AG09309 (cell line): ENCODE measurements at regions not wholly inside any gene's neighbourhood (a gene's known extent, or its start where the extent isn't known, plus 50 kb on each side); places are given as distances from the start of the nearest gene placed in this dataset.

ENCODE experiments used
- DNase-seq: peaks from one replicate; pipeline ENCODE4 v3.0.0-alpha.2; 2010; ENCODE audit warnings: low read depth
- H3K4me3 ChIP-seq: 2 replicates; pipeline ENCODE4 v1.5.1; 2011; ENCODE audit warnings: mild to moderate bottlenecking, low read depth, low read length, moderate library complexity; ENCODE audit not compliant: control insufficient read depth
- TF ChIP-seq, protein P1 (sequence below): IDR thresholded peaks from 2 replicates; pipeline ENCODE4 v1.5.1; 2011; ENCODE audit warnings: mild to moderate bottlenecking, low read depth, low read length, inconsistent platforms; ENCODE audit not compliant: insufficient read depth, control insufficient read depth; ENCODE audit errors: missing control alignments

DNA sequence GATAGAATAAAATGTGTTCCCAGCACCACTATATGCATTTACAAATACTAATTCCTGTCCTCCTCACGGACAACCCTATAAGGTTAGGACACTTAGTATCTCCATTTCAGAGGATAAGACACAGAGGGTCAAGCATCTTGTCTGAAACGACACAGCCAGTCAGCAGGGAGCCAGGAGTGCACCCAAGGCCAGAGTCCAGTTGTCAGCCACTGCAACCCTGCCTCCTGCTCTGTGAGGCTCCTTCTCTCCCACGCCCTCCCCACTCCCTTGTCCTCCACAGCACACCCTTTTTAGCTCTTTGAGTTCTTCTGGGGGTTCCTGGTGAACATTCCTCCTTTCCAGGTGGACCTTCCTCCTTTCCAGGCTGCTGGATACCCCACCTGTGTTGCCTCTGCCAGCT, 119.0 kb upstream of the TNR start:
- TF ChIP-seq, protein P1, sequence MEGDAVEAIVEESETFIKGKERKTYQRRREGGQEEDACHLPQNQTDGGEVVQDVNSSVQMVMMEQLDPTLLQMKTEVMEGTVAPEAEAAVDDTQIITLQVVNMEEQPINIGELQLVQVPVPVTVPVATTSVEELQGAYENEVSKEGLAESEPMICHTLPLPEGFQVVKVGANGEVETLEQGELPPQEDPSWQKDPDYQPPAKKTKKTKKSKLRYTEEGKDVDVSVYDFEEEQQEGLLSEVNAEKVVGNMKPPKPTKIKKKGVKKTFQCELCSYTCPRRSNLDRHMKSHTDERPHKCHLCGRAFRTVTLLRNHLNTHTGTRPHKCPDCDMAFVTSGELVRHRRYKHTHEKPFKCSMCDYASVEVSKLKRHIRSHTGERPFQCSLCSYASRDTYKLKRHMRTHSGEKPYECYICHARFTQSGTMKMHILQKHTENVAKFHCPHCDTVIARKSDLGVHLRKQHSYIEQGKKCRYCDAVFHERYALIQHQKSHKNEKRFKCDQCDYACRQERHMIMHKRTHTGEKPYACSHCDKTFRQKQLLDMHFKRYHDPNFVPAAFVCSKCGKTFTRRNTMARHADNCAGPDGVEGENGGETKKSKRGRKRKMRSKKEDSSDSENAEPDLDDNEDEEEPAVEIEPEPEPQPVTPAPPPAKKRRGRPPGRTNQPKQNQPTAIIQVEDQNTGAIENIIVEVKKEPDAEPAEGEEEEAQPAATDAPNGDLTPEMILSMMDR = no peak
- H3K4me3 ChIP-seq = no peak overlapping the region
- no peak for DNase-seq

DNA sequence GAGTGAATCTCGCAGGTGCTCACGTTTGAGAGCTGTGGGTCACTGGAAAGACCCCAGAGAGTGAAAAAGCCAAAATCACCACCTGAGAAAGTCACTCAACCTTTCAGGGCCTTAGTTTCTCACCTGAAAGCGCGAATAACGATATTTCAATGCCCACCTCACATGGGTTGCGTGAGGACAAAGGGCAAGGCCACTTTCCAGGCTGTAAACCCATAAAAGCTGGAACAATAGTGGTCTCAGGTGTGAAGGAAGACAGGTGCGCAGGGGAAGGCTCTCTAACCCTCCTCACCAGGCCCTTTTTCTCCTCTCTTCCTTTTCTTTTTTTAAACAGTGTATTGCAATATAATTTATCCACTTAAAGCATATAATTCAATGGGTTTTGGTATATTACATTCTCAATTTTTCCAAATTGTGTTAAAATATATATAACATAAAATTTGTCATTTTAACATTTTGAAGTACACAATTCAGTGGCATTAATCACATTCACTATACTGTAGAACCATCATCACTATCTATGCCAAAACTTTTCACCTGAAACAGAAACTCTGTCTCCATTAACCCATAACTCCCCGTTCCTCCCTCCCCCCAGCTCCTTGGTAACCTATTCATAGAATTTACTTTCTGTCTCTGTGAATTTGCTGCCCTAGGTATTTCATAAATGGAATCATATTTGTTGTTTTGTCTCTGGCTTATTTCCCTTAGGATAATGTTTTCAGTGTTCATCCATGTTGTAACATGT, 118.4 kb upstream of the TNR start:
- DNase-seq = no peak
- TF ChIP-seq, protein P1 = no peak
- H3K4me3 ChIP-seq = no peak overlapping the region

DNA sequence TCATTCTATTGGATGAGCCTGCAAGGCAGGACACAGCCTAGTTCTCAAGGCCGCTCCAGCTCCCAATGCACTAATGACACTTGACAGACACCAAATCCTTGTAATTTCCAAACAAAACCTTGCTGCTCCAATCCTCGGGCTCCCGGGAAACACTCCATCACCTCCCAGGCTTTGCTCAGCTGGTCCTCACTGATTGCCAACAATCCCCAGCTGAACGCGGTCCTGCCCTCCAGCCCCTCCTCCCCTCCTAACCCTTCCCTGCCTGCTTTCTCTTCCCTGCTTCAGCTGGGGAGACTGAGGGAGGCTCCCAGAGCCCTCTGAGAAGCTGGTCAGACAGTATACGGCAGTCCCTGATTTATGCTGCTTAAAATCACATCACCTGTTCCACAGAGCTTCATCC, 114.4 kb upstream of the TNR start:
- H3K4me3 ChIP-seq = no peak overlapping the region
- TF ChIP-seq, protein P1 = no peak
- no peak for DNase-seq

DNA sequence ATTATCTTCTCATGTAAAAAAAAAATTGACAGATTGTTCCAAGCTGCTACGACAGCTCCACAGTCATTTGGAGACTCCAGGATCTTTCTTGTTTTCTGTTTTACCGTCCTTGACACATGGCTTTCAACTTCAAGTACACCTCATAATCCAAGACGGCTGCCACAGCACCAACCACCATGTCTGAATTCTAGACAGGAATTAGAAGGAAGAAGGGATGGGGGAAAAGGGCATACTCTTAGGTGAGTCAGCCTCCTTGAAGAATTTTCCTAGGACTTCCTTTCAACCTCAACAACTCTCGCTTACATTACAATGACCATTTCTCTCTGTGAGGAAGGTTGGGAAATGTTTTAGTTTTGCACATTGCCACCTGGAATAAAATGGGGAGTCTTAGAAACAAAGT, 110.3 kb upstream of the TNR start:
- TF ChIP-seq, protein P1 = no peak
- H3K4me3 ChIP-seq = no peak overlapping the region
- no peak for DNase-seq

DNA sequence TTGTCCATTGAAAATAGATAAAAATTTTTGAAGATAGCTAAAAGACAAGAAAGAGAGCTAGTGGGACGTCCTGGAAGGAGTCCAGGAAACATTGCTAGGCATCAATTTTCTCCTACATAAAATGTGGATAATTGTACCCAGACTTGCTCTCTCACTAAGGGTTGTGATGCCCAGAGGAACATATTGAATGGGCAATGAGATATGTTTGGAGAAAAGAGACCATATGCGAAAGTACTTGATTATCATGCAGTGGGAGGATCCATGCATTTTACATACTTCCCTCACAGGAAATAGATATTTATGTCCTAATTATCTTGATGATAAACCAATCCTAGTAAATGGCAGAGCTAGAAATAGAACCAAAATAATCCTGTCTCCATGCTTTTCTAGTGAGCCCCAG, 108.4 kb upstream of the TNR start:
- TF ChIP-seq, protein P1 = no peak
- DNase-seq = no peak
- no peak overlapping the region for H3K4me3 ChIP-seq

DNA sequence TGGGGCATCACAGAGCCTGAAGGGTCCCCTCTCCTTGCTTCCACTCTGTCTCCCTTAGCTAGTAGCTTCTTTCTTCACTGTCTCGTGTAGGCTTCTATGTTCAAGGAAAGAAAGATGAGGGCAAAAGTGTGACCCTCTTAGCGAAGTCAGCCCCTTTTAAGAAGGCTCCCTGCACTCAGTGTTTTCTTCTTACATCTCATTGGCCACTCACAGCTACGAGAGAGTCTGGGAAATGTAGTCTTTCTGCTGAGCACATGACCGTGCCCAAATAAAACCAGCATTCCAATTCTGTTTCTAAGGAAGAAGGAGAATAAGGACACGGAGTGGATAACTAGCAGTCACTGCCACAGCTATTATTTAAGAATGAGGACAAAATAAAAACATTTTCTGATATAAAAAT, 104.9 kb upstream of the TNR start:
- TF ChIP-seq, protein P1 = no peak
- DNase-seq = no peak
- H3K4me3 ChIP-seq = no peak overlapping the region
